MCF 10A (cell line): ENCODE measurements at regions not wholly inside any gene's neighbourhood (a gene's known extent, or its start where the extent isn't known, plus 50 kb on each side); places are given as distances from the start of the nearest gene placed in this dataset.

ENCODE experiments used
- BruUV-seq: library from RNA; stranded (reverse); fragments of 400-500 nt; replicated peaks from 2 replicates; lab custom pipeline; 2021; lab: Mats Ljungman, UMichigan
- CTCF ChIA-PET: fragments of 300-600 bp; sonication (Branson Sonifier 250); formaldehyde crosslinking; extraction: SDS; loops from one replicate; lab custom pipeline; 2021; ENCODE audit warnings: antibody characterized with exemption, inconsistent platforms; lab: Yijun Ruan, JAX
- POLR2A ChIA-PET: fragments of 300-600, 350-650 bp; sonication (Branson Sonifier 250); formaldehyde crosslinking; extraction: SDS; loops from one replicate; lab custom pipeline; 2020; ENCODE audit warnings: antibody characterized with exemption, inconsistent platforms; lab: Yijun Ruan, JAX
- DNase-seq: peaks from one replicate; pipeline ENCODE4 v3.0.0-alpha.2; 2018; ENCODE audit not compliant: unreplicated experiment
- H3K27ac Mint-ChIP-seq: one replicate; pipeline ENCODE4 v1.8.0; 2022; ENCODE audit warnings: mild to moderate bottlenecking, low read depth, mixed read lengths; ENCODE audit not compliant: unreplicated experiment
- H3K27me3 Mint-ChIP-seq: one replicate; pipeline ENCODE4 v1.8.0; 2022; ENCODE audit warnings: mixed read lengths; ENCODE audit not compliant: insufficient read depth, unreplicated experiment
- H3K36me3 Mint-ChIP-seq: one replicate; pipeline ENCODE4 v1.8.0; 2022; ENCODE audit warnings: mild to moderate bottlenecking, moderate library complexity, mixed read lengths; ENCODE audit not compliant: insufficient read depth, unreplicated experiment
- H3K4me1 Mint-ChIP-seq: one replicate; pipeline ENCODE4 v1.8.0; 2022; ENCODE audit warnings: mixed read lengths; ENCODE audit not compliant: insufficient read depth, unreplicated experiment
- H3K4me3 Mint-ChIP-seq: one replicate; pipeline ENCODE4 v1.8.0; 2022; ENCODE audit warnings: mild to moderate bottlenecking, moderate library complexity, mixed read lengths; ENCODE audit not compliant: unreplicated experiment
- H3K9me3 Mint-ChIP-seq: one replicate; pipeline ENCODE4 v1.8.0; 2022; ENCODE audit warnings: mixed read lengths; ENCODE audit not compliant: unreplicated experiment
- intact Hi-C: fragments of 100-400 bp; cut with micrococcal nuclease; formaldehyde crosslinking; loops from 2 replicates; pipeline ENCODE4 v1.14.1; 2022
- TF ChIP-seq, protein P1 (sequence below): fragments of 200-600 bp; IDR thresholded peaks from one replicate; pipeline ENCODE4 v1.8.0; 2022; ENCODE audit warnings: antibody characterized with exemption, mild to moderate bottlenecking; ENCODE audit not compliant: unreplicated experiment

DNA sequence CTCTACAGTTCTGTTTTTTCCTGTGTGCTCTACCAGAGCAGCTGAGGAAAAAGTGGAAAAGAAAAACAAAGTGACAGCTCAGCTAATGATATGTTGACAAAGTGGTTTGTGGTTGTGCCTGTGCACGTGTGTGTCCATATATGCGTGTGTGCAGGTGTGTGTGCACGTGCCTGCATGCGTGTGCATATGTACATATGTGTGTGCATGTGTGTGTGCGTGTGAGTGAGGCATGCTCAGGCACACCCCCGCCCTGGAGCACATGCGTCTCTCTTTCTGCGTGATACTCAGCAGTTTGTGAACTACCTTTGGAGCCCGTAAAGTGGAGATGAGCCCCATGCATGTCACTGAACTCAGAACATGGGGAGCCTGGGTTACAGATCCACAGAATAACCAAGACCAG is 84.5 kb upstream of the GPR26 start:
- ChIA-PET CTCF (interaction anchor here (0.5 to 7.9 kb wide), 16 partner anchors 8 to 808 kb away, joined by 3 to 213 read pairs (median 4); no protein-coding TSS in a partner anchor), POLR2A (no interaction called here)
- H3K36me3 Mint-ChIP-seq: no peaks in the 10 kb centered on the region
- no peak overlapping the region for H3K4me3 Mint-ChIP-seq
- H3K27ac Mint-ChIP-seq: no peak overlapping the region
- TF ChIP-seq, protein P1, sequence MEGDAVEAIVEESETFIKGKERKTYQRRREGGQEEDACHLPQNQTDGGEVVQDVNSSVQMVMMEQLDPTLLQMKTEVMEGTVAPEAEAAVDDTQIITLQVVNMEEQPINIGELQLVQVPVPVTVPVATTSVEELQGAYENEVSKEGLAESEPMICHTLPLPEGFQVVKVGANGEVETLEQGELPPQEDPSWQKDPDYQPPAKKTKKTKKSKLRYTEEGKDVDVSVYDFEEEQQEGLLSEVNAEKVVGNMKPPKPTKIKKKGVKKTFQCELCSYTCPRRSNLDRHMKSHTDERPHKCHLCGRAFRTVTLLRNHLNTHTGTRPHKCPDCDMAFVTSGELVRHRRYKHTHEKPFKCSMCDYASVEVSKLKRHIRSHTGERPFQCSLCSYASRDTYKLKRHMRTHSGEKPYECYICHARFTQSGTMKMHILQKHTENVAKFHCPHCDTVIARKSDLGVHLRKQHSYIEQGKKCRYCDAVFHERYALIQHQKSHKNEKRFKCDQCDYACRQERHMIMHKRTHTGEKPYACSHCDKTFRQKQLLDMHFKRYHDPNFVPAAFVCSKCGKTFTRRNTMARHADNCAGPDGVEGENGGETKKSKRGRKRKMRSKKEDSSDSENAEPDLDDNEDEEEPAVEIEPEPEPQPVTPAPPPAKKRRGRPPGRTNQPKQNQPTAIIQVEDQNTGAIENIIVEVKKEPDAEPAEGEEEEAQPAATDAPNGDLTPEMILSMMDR: no peak
- H3K27me3 Mint-ChIP-seq: peaks cover 74% of the 10 kb centered on the region
- no peak for DNase-seq
- intact Hi-C loops: loop anchor here (1.0 to 10.0 kb wide), 5 partner anchors 183 to 821 kb away; no protein-coding TSS in a partner anchor
- BruUV-seq: no TSS peak
- H3K9me3 Mint-ChIP-seq: no peaks in the 10 kb centered on the region
- H3K4me1 Mint-ChIP-seq: no peaks in the 10 kb centered on the region

DNA sequence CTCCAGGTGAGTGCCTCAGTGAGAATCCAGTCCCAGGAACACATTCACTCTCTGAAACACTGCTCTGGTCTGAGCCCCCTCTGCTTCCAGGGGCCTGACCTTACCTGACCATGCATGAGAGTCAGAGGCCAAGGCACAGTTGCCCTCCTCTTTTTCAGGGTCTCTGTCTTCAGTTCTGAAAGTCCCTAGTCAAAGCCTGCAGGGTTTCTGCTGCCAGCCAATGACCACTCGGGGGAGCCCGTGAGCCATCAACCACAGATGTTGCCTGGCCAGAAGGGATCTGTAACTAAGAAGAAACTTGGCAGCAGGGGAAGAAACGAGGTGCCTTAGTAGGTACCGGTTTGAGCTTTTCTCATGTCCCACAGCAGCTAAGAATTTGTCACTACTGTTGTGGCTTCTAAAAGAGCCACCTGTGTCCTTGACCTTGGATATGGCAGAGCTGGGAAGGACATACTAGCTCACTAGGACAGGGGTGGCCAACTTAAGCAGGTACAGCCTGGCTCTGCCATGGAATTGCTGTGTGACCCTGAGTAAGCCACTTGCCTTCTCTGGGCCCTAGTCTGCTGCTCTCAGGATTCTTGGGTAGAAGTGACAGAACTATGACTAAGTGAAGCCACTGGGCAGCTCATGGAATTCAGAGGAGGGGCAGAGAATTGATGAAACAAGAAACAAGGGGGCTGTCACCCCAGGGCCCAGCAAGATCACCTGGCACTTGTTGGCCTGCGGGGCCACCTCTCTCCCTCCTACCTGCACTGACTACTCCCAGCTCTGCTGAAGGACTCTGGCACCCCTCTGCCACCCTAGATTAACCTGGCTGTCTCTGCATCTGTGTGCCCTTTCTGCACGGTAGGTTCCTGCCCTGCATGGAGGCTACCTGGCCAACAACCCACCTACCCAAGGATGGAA is 83.8 kb upstream of the GPR26 start:
- CTCF ChIA-PET: interaction anchor here (0.6 to 7.9 kb wide), 39 partner anchors 9 to 878 kb away, joined by 3 to 213 read pairs (median 4); no protein-coding TSS in a partner anchor
- Mint-ChIP-seq H3K4me1 (no peaks in the 10 kb centered on the region), H3K27ac (no peak overlapping the region), H3K36me3 (no peaks in the 10 kb centered on the region), H3K27me3 (peaks cover 74% of the 10 kb centered on the region), H3K4me3 (no peak overlapping the region), H3K9me3 (no peaks in the 10 kb centered on the region)
- DNase-seq: peak; percentile 76
- POLR2A ChIA-PET: interaction anchor here (0.7 to 0.9 kb wide), 2 partner anchors 49 to 810 kb away, joined by 3 read pairs; no protein-coding TSS in a partner anchor
- TF ChIP-seq, protein P1: peak; percentile 73
- intact Hi-C loops: loop anchor here (1.0 to 10.0 kb wide), 5 partner anchors 182 to 820 kb away; no protein-coding TSS in a partner anchor
- no TSS peak for BruUV-seq

DNA sequence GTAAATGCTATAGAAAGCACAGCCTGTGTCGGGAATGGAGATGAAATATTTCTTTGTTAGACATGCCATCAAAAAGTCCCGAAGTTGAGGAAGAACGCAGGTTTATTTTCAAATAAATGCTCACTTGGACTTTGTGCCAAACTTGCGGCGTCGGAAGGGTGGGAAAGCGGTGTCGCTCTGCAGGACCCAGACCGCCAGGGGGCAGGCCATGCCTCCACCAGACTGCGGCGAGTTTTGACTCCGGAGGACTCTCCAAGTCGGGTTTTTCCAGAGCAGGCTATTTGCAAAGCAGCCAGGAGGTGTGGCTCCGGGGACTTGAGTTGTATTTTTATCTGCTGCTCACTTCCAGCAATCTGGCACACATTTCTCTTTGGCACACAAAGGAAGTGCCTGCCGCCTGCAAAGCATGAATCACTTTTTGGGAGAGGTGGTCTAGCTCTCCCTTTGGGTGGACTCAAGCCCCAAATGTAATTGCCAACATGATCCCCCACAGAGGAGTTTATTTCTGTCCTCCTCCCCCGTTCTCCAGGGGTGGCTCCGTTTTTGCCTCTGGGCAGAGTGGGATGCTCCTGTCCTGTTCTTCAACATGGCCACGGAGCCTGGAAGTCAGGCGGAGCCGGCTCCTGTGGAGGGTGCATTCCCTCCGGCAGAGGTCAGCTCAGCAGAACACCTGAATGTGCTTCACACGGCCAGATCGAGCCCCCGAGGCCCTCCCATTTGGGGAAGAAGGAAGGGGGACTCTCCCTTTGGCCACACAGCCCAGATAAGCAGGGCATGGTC is 82.3 kb upstream of the GPR26 start:
- TF ChIP-seq, protein P1: peak; percentile 55
- POLR2A ChIA-PET: no interaction called here
- Mint-ChIP-seq H3K4me1 (no peaks in the 10 kb centered on the region), H3K27ac (no peak overlapping the region), H3K4me3 (no peak overlapping the region), H3K27me3 (peaks cover 76% of the 10 kb centered on the region), H3K9me3 (no peaks in the 10 kb centered on the region), H3K36me3 (no peaks in the 10 kb centered on the region)
- peak; percentile 70 for DNase-seq
- intact Hi-C loops: loop anchor here (5.0 to 10.0 kb wide), 2 partner anchors 181 to 818 kb away; no protein-coding TSS in a partner anchor
- CTCF ChIA-PET: interaction anchor here (0.6 to 7.9 kb wide), 13 partner anchors 7 to 1056 kb away, joined by 3 to 213 read pairs (median 4); no protein-coding TSS in a partner anchor
- BruUV-seq: no TSS peak
